Neural progenitor cell (in vitro differentiated cells): ENCODE measurements at regions not wholly inside any gene's neighbourhood (a gene's known extent, or its start where the extent isn't known, plus 50 kb on each side); places are given as distances from the start of the nearest gene placed in this dataset.
"Not testable (repeated sequence)": the region's sequence is repeated elsewhere in the genome, so short reads cannot be mapped to it uniquely, and the experiment has no call there.

ENCODE experiments used
- DNase-seq: peaks from one replicate; pipeline ENCODE4 v3.0.0-alpha.2; 2016; ENCODE audit warnings: low spot score
- H2AFZ ChIP-seq: fragments of 200-600 bp; sonication (generic); replicated peaks from 2 replicates; pipeline ENCODE4 v1.6.1; 2016; ENCODE audit warnings: antibody characterized with exemption
- H3F3A ChIP-seq: fragments of 200-600 bp; sonication (generic); 2 replicates; pipeline ENCODE4 v1.6.1; 2016; ENCODE audit warnings: antibody characterized with exemption, low read depth
- H3K27ac ChIP-seq: fragments of 200-600 bp; sonication (generic); 2 replicates; pipeline ENCODE4 v1.5.1; 2016; ENCODE audit warnings: mild to moderate bottlenecking
- H3K27me3 ChIP-seq: fragments of 200-600 bp; sonication (generic); 2 replicates; pipeline ENCODE4 v1.6.1; 2016; ENCODE audit warnings: mild to moderate bottlenecking, moderate library complexity
- H3K36me3 ChIP-seq: fragments of 200-600 bp; sonication (generic); 2 replicates; pipeline ENCODE4 v1.5.1; 2016
- H3K4me1 ChIP-seq: fragments of 200-600 bp; sonication (generic); 2 replicates; pipeline ENCODE4 v1.6.1; 2016; ENCODE audit warnings: mixed run types
- H3K4me2 ChIP-seq: fragments of 200-600 bp; sonication (generic); 2 replicates; pipeline ENCODE4 v1.6.1; 2016
- H3K4me3 ChIP-seq: fragments of 200-600 bp; sonication (generic); 2 replicates; pipeline ENCODE4 v1.5.1; 2016
- H3K79me2 ChIP-seq: fragments of 200-600 bp; sonication (generic); 2 replicates; pipeline ENCODE4 v1.6.1; 2016; ENCODE audit warnings: low read depth
- H3K9ac ChIP-seq: fragments of 200-600 bp; sonication (generic); 2 replicates; pipeline ENCODE4 v1.6.1; 2016
- H3K9me3 ChIP-seq: fragments of 200-600 bp; sonication (generic); 2 replicates; pipeline ENCODE4 v1.5.1; 2016; ENCODE audit warnings: low read depth
- H4K20me1 ChIP-seq: fragments of 200-600 bp; sonication (generic); 2 replicates; pipeline ENCODE4 v1.6.1; 2016; ENCODE audit warnings: low read depth
- H3K27ac Mint-ChIP-seq: 3 replicates; pipeline ENCODE4 v1.8.0; 2021; ENCODE audit warnings: mixed read lengths
- H3K27me3 Mint-ChIP-seq: 2 replicates; pipeline ENCODE4 v1.8.0; 2022; ENCODE audit warnings: low read depth, mild to moderate bottlenecking, inconsistent platforms, moderate library complexity, mixed read lengths; ENCODE audit not compliant: insufficient read depth
- H3K36me3 Mint-ChIP-seq: 3 replicates; pipeline ENCODE4 v1.8.0; 2021; ENCODE audit warnings: mixed read lengths
- H3K4me1 Mint-ChIP-seq: 3 replicates; pipeline ENCODE4 v1.8.0; 2021; ENCODE audit warnings: mixed read lengths
- H3K4me3 Mint-ChIP-seq: 3 replicates; pipeline ENCODE4 v1.8.0; 2021; ENCODE audit warnings: mild to moderate bottlenecking, moderate library complexity, mixed read lengths
- H3K9me3 Mint-ChIP-seq: 3 replicates; pipeline ENCODE4 v1.8.0; 2020; ENCODE audit warnings: mixed read lengths
- EZH2 ChIP-seq: fragments of 200-600 bp; sonication (generic); IDR thresholded peaks from 2 replicates; pipeline ENCODE4 v1.6.1; 2017; ENCODE audit warnings: antibody characterized with exemption, mild to moderate bottlenecking, moderate library complexity
- EZH2phosphoT487 ChIP-seq: fragments of 200-600 bp; sonication (generic); IDR thresholded peaks from 2 replicates; pipeline ENCODE4 v1.6.1; 2017; ENCODE audit warnings: antibody characterized with exemption
- TF ChIP-seq, protein P1 (sequence below): fragments of 200-600 bp; sonication (generic); IDR thresholded peaks from 2 replicates; pipeline ENCODE4 v1.5.1; 2017; ENCODE audit warnings: antibody characterized with exemption, mild to moderate bottlenecking

- not testable (repeated sequence) for H3F3A ChIP-seq, H3K4me2 ChIP-seq, H3K4me3 ChIP-seq, H3K27me3 ChIP-seq, H3K4me1 Mint-ChIP-seq, H3K4me3 Mint-ChIP-seq, H3K27ac ChIP-seq, H3K9ac ChIP-seq, H2AFZ ChIP-seq, H3K36me3 Mint-ChIP-seq, H3K27ac Mint-ChIP-seq, H3K4me1 ChIP-seq, H3K79me2 ChIP-seq, H3K27me3 Mint-ChIP-seq, H3K36me3 ChIP-seq, H3K9me3 Mint-ChIP-seq, H4K20me1 ChIP-seq, DNase-seq, H3K9me3 ChIP-seq
These were observed 59.2 kb upstream of the ZNF641 start for GRCh38 chr12:48409938-48410337.

- Mint-ChIP-seq H3K27me3 (peaks cover 3% of the 10 kb centered on the region), H3K4me3 (no peak overlapping the region), H3K4me1 (peaks cover 4% of the 10 kb centered on the region), H3K36me3 (peaks cover 2% of the 10 kb centered on the region), H3K9me3 (peaks cover 9% of the 10 kb centered on the region), H3K27ac (no peak overlapping the region)
- no peaks in the 10 kb centered on the region for H3K27me3 ChIP-seq
- no peak overlapping the region for H3K9ac ChIP-seq
- TF ChIP-seq EZH2 = no peak
- TF ChIP-seq, protein P1, sequence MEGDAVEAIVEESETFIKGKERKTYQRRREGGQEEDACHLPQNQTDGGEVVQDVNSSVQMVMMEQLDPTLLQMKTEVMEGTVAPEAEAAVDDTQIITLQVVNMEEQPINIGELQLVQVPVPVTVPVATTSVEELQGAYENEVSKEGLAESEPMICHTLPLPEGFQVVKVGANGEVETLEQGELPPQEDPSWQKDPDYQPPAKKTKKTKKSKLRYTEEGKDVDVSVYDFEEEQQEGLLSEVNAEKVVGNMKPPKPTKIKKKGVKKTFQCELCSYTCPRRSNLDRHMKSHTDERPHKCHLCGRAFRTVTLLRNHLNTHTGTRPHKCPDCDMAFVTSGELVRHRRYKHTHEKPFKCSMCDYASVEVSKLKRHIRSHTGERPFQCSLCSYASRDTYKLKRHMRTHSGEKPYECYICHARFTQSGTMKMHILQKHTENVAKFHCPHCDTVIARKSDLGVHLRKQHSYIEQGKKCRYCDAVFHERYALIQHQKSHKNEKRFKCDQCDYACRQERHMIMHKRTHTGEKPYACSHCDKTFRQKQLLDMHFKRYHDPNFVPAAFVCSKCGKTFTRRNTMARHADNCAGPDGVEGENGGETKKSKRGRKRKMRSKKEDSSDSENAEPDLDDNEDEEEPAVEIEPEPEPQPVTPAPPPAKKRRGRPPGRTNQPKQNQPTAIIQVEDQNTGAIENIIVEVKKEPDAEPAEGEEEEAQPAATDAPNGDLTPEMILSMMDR = no peak
- TF ChIP-seq EZH2phosphoT487 = no peak
- no peak overlapping the region for H3K27ac ChIP-seq
- no peaks in the 10 kb centered on the region for H4K20me1 ChIP-seq
- no peak for DNase-seq
- H3K4me2 ChIP-seq = no peak overlapping the region
- no peaks in the 10 kb centered on the region for H3K4me1 ChIP-seq
- no peaks in the 10 kb centered on the region for H3K9me3 ChIP-seq
- H3K4me3 ChIP-seq = no peak overlapping the region
- H2AFZ ChIP-seq = no peak overlapping the region
- no peaks in the 10 kb centered on the region for H3F3A ChIP-seq
- H3K36me3 ChIP-seq = no peaks in the 10 kb centered on the region
- no peaks in the 10 kb centered on the region for H3K79me2 ChIP-seq
These were observed 59.0 kb upstream of the ANP32D start for GRCh38 chr12:48413388-48413787.

DNA sequence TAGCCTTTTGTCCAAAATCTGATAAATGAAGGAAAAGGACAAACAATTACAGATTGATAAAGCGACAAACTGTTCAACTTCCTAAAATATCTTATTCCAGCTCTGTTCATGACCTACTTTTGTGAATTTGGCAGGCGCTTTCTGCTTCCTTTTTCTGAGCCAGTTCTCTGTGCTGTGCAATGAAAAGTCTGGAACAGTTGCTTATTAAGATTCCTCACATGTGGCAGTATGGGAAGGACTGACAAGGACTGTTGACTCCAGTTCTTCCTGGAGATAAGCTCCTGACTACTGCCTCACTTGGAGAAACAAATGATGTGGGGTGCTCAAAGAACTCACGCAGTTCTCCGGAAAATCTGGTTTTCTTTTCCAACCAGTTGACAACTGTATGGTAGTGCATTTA lies 58.3 kb upstream of the ANP32D start:
- H3F3A ChIP-seq = no peaks in the 10 kb centered on the region
- H3K36me3 ChIP-seq = no peaks in the 10 kb centered on the region
- TF ChIP-seq EZH2phosphoT487 (no peak), EZH2 (no peak)
- TF ChIP-seq, protein P1 = no peak
- H3K4me3 Mint-ChIP-seq = no peak overlapping the region
- H3K4me2 ChIP-seq = no peak overlapping the region
- peaks cover 7% of the 10 kb centered on the region for H3K4me1 Mint-ChIP-seq
- H3K27me3 Mint-ChIP-seq = peaks cover 3% of the 10 kb centered on the region
- no peak overlapping the region for H3K4me3 ChIP-seq
- no peaks in the 10 kb centered on the region for H3K27me3 ChIP-seq
- H3K9me3 Mint-ChIP-seq = peaks cover 8% of the 10 kb centered on the region
- H2AFZ ChIP-seq = no peak overlapping the region
- H3K4me1 ChIP-seq = no peaks in the 10 kb centered on the region
- H3K36me3 Mint-ChIP-seq = peaks cover 2% of the 10 kb centered on the region
- no peak overlapping the region for H3K9ac ChIP-seq
- H3K27ac Mint-ChIP-seq = no peak overlapping the region
- DNase-seq = no peak
- H3K9me3 ChIP-seq = no peaks in the 10 kb centered on the region
- H3K79me2 ChIP-seq = no peaks in the 10 kb centered on the region
- H3K27ac ChIP-seq = no peak overlapping the region
- H4K20me1 ChIP-seq = no peaks in the 10 kb centered on the region

- peaks cover 13% of the 10 kb centered on the region for H3K4me1 ChIP-seq
- no peak overlapping the region for H3K4me3 ChIP-seq
- H3K4me2 ChIP-seq = peak overlapping the region; percentile 18
- Mint-ChIP-seq H3K4me1 (peaks cover 19% of the 10 kb centered on the region), H3K9me3 (peaks cover 2% of the 10 kb centered on the region), H3K4me3 (no peak overlapping the region), H3K36me3 (no peaks in the 10 kb centered on the region), H3K27me3 (no peaks in the 10 kb centered on the region), H3K27ac (no peak overlapping the region)
- no peaks in the 10 kb centered on the region for H3K27me3 ChIP-seq
- no peak for DNase-seq
- H3K9ac ChIP-seq = no peak overlapping the region
- H4K20me1 ChIP-seq = no peaks in the 10 kb centered on the region
- H3F3A ChIP-seq = no peaks in the 10 kb centered on the region
- no peaks in the 10 kb centered on the region for H3K36me3 ChIP-seq
- H3K9me3 ChIP-seq = no peaks in the 10 kb centered on the region
- no peak overlapping the region for H2AFZ ChIP-seq
- H3K27ac ChIP-seq = no peak overlapping the region
- TF ChIP-seq EZH2 (no peak), EZH2phosphoT487 (no peak)
- TF ChIP-seq, protein P1 = no peak
- no peaks in the 10 kb centered on the region for H3K79me2 ChIP-seq
These were observed 53.0 kb upstream of the ANP32D start for GRCh38 chr12:48419116-48419935.
